AG09309 (cell line): ENCODE measurements at regions not wholly inside any gene's neighbourhood (a gene's known extent, or its start where the extent isn't known, plus 50 kb on each side); places are given as distances from the start of the nearest gene placed in this dataset.
"Not testable (repeated sequence)": the region's sequence is repeated elsewhere in the genome, so short reads cannot be mapped to it uniquely, and the experiment has no call there.

ENCODE experiments used
- DNase-seq: peaks from one replicate; pipeline ENCODE4 v3.0.0-alpha.2; 2010; ENCODE audit warnings: low read depth
- H3K4me3 ChIP-seq: 2 replicates; pipeline ENCODE4 v1.5.1; 2011; ENCODE audit warnings: mild to moderate bottlenecking, low read depth, low read length, moderate library complexity; ENCODE audit not compliant: control insufficient read depth
- CTCF ChIP-seq: IDR thresholded peaks from 2 replicates; pipeline ENCODE4 v1.5.1; 2011; ENCODE audit warnings: mild to moderate bottlenecking, low read depth, low read length, inconsistent platforms; ENCODE audit not compliant: insufficient read depth, control insufficient read depth; ENCODE audit errors: missing control alignments

GRCh38 chr2:185980944-185981343, 242.3 kb downstream of the FSIP2 start:
- no peak for TF ChIP-seq CTCF
- no peak overlapping the region for H3K4me3 ChIP-seq
- no peak for DNase-seq

- H3K4me3 ChIP-seq: no peak overlapping the region
- no peak for TF ChIP-seq CTCF
- no peak for DNase-seq
Measured at GRCh38 chr2:185984670-185985069, 246.1 kb downstream of the FSIP2 start.

GRCh38 chr2:185988907-185989306, 250.3 kb downstream of the FSIP2 start:
- not testable (repeated sequence) for H3K4me3 ChIP-seq, DNase-seq

- DNase-seq: no peak
- H3K4me3 ChIP-seq: no peak overlapping the region
- TF ChIP-seq CTCF: no peak
Measured at GRCh38 chr2:185990861-185991525, 252.4 kb downstream of the FSIP2 start.

GRCh38 chr2:185998562-185999070, 260.0 kb downstream of the FSIP2 start:
- no peak for DNase-seq
- no peak for TF ChIP-seq CTCF

GRCh38 chr2:186009341-186009740, 270.7 kb downstream of the FSIP2 start:
- H3K4me3 ChIP-seq: no peak overlapping the region
- no peak for TF ChIP-seq CTCF
- DNase-seq: no peak

More at GRCh38 chr2:185998562-185999070, 260.0 kb downstream of the FSIP2 start:
- H3K4me3 ChIP-seq: no peak overlapping the region

- DNase-seq: no peak
- TF ChIP-seq CTCF: no peak
Measured at GRCh38 chr2:186017278-186017677, 278.7 kb downstream of the FSIP2 start.

More at GRCh38 chr2:186017278-186017677, 278.7 kb downstream of the FSIP2 start:
- H3K4me3 ChIP-seq: no peak overlapping the region
